Breast epithelium (tissue), 3 donors: ENCODE measurements at regions not wholly inside any gene's neighbourhood (a gene's known extent, or its start where the extent isn't known, plus 50 kb on each side); places are given as distances from the start of the nearest gene placed in this dataset.

Source experiments
- POLR2A ChIP-seq: fragments of 450-650 bp; IDR thresholded peaks from one replicate; pipeline ENCODE4 v1.6.1; 2016; ENCODE audit warnings: antibody characterized with exemption, mild to moderate bottlenecking, moderate library complexity
- TF ChIP-seq, protein P1 (sequence below), 3 donors: fragments of 450-650 bp; IDR thresholded peaks; one replicate each; pipeline ENCODE4 v1.5.1; 2016 to 2017; ENCODE audit warnings: antibody characterized with exemption in 3 of 3, mild to moderate bottlenecking in 3 of 3, moderate library complexity in 3 of 3

DNA sequence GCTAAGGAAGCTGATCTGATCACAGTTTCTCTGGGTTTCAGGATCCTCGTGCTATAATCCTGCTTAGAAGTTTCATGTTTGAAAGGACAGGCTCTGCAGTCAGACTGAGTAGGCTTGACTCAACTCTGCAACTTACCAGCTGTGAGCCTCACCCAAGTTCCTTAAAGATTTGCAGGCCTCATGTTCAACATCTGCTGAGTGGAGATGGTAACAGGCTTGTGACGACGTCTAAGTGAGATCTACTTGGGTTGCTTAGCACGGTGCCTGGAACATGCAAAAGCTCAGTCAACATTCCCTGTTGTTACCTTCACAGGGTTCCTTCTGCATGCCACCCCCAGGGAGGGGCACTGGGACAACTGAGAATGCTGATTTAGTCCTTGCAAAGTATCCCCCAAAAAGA lies 164.2 kb downstream of the C1D start:
- no peak for TF ChIP-seq POLR2A
- TF ChIP-seq, protein P1, sequence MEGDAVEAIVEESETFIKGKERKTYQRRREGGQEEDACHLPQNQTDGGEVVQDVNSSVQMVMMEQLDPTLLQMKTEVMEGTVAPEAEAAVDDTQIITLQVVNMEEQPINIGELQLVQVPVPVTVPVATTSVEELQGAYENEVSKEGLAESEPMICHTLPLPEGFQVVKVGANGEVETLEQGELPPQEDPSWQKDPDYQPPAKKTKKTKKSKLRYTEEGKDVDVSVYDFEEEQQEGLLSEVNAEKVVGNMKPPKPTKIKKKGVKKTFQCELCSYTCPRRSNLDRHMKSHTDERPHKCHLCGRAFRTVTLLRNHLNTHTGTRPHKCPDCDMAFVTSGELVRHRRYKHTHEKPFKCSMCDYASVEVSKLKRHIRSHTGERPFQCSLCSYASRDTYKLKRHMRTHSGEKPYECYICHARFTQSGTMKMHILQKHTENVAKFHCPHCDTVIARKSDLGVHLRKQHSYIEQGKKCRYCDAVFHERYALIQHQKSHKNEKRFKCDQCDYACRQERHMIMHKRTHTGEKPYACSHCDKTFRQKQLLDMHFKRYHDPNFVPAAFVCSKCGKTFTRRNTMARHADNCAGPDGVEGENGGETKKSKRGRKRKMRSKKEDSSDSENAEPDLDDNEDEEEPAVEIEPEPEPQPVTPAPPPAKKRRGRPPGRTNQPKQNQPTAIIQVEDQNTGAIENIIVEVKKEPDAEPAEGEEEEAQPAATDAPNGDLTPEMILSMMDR (IDR thresholded peaks at IDR 0.05) = no peak
